ENCODE measurements at regions not wholly inside any gene's neighbourhood (a gene's known extent, or its start where the extent isn't known, plus 50 kb on each side); places are given as distances from the start of the nearest gene placed in this dataset.
"Not testable (repeated sequence)": the region's sequence is repeated elsewhere in the genome, so short reads cannot be mapped to it uniquely, and the experiment has no call there.

- DNase-seq = no peak
Measured at GRCh38 chr4:114088481-114088880, 109.0 kb upstream of the ARSJ start.

- DNase-seq = no peak
Measured at GRCh38 chr4:114091546-114091945, 112.1 kb upstream of the ARSJ start.

GRCh38 chr4:114093221-114093715, 113.8 kb upstream of the ARSJ start:
- no peak for DNase-seq

- no peak for DNase-seq
Measured at GRCh38 chr4:114100288-114101031, 121.0 kb upstream of the ARSJ start.

- DNase-seq = no peak
Measured at GRCh38 chr4:114103908-114104307, 124.5 kb upstream of the ARSJ start.

- DNase-seq = no peak
Measured at GRCh38 chr4:114108869-114109268, 129.4 kb upstream of the ARSJ start.

GRCh38 chr4:114109776-114110175, 130.3 kb upstream of the ARSJ start:
- no peak for DNase-seq

GRCh38 chr4:114115526-114115925, 136.1 kb upstream of the ARSJ start:
- DNase-seq = no peak

- no peak for DNase-seq
Measured at GRCh38 chr4:114116861-114117260, 137.4 kb upstream of the ARSJ start.

GRCh38 chr4:114121221-114121620, 141.8 kb upstream of the ARSJ start:
- DNase-seq = no peak

- DNase-seq = no peak
Measured at GRCh38 chr4:114132199-114132598, 152.8 kb upstream of the ARSJ start.

GRCh38 chr4:114132830-114133229, 153.4 kb upstream of the ARSJ start:
- no peak for DNase-seq

GRCh38 chr4:114136069-114136468, 156.6 kb upstream of the ARSJ start:
- no peak for DNase-seq

GRCh38 chr4:114137984-114138383, 158.5 kb upstream of the ARSJ start:
- no peak for DNase-seq

- no peak for DNase-seq
Measured at GRCh38 chr4:114146947-114147618, 167.6 kb upstream of the ARSJ start.

GRCh38 chr4:114147619-114148208, 168.3 kb upstream of the ARSJ start:
- DNase-seq = not testable (repeated sequence)

GRCh38 chr4:114148372-114149070, 169.1 kb upstream of the ARSJ start:
- DNase-seq = not testable (repeated sequence)

GRCh38 chr4:114156371-114156770, 176.9 kb upstream of the ARSJ start:
- no peak for DNase-seq

GRCh38 chr4:114161809-114162208, 182.4 kb upstream of the ARSJ start:
- no peak for DNase-seq

- DNase-seq = no peak
Measured at GRCh38 chr4:114163051-114163450, 183.6 kb upstream of the ARSJ start.

GRCh38 chr4:114173968-114174367, 194.5 kb upstream of the ARSJ start:
- no peak for DNase-seq

GRCh38 chr4:114177628-114178027, 198.2 kb upstream of the ARSJ start:
- no peak for DNase-seq

- DNase-seq = no peak
Measured at GRCh38 chr4:114178392-114178791, 198.9 kb upstream of the ARSJ start.

All from NCI-H1436 treated with DMSO at 0.1 percent for 48 hours (cell line).